SHP77 (cell line): ENCODE measurements at regions not wholly inside any gene's neighbourhood (a gene's known extent, or its start where the extent isn't known, plus 50 kb on each side); places are given as distances from the start of the nearest gene placed in this dataset.

ENCODE experiments used
- DNase-seq, 2 experiments: peaks; one replicate each; lab custom pipeline; 2025; lab: John Stamatoyannopoulos, UW

DNA sequence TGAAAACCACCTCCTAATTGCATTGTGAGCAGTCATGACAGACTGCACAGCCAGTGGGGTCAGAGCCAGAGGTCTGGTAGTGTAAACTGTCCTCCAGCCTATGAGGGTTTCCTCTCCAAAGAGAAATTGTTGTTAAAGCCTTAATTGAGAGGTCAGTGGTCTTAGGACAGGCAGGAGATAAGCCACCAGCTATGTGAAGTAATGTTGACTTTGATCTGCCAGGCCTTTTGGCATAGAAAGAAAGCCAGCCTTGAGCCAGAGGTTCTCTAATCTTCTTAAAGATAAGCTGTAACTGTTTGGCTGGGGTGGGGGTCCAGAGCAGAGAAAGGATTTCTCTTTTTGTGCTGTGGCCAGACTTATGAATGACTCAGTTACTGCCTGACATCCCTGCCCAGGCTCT lies 248.4 kb downstream of the WDR11 start:
- DNase-seq: no peak

DNA sequence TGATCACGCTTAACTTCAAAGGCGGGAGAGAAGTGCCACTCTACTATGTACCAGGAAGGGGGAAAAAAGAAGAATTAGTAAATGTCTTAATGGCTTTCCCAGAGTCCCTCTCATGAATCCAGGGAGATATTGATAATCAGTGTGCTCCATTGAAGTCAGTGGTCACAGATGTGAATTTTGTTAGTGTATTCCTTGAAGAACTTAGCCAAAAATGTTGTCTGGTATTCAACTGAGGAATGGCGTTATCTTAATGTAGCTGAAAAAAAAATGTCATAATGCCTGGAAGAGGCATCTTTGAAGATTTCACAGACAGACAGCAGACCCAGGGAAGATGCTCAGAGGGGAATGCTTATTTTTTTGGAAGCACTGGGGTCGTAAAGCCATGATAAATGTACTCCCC lies 250.4 kb downstream of the WDR11 start:
- DNase-seq: no peak

DNA sequence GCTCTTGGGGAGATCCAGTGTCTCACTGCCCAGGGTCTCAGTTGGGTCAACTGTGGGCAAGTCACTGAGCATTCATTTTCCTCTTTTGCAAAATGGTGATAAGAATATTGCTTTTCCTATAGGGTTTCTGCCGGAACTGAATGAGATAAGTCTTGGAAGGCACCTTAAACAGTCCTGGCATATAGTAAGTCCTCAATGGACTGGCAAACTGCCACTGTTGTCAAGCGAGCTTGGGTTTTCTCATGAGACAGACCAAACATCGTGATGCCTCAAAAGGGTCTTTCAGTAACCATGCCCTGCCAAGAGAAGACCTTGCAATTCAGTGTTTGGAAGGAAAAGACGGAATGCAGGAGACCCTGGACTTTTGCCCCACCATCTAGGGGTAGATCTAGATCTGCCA lies 251.5 kb downstream of the WDR11 start:
- DNase-seq: no peak

DNA sequence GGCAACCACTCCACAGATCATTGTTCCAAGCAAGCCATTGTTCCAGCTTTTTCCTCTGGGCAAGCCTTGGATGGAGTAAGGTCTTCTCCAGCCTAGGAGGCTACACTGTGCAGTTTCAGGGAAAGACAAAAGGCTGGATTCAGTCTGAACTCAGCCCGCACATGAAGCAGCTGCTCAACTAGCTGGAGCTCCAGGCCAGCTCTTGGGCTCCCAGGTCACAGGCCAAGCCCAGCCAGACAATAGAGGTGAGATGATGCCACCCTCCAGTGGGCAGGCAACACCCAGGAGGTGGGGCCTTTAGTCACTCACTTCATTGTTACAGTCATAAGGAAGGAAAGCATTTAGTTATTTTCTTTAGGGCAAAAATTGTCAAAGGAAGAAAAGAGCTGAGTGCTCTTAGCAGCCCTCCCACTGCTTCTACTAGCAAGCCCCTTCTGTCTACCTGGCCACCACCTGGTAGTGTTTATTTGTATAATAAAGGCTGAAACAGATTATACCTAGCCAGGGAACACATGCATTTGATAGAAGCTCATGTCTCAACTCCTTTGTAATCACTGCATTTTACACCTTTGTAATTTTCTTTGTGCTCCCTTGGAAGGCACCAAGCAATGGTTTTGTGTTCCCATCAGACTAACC lies 253.4 kb downstream of the WDR11 start:
- DNase-seq: no peak

DNA sequence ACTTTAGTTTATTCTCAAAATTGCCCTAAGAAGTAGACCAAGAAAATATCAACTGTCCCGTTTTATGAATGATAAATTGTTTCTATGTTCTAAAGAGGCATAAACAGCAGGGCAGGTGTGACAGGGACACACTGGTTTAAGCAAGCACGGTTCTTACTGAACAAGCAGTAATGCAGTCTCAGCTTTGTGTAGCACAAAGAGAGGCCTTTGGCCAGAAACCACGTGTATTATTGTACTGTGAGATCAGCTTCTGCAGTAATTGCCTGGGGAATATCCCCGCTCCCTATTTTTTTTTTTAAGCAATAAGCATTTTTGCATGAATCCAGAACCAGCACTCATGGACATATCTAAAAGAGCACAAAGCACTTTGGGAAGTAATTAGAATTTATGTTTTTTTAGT lies 255.4 kb downstream of the WDR11 start:
- DNase-seq: no peak

DNA sequence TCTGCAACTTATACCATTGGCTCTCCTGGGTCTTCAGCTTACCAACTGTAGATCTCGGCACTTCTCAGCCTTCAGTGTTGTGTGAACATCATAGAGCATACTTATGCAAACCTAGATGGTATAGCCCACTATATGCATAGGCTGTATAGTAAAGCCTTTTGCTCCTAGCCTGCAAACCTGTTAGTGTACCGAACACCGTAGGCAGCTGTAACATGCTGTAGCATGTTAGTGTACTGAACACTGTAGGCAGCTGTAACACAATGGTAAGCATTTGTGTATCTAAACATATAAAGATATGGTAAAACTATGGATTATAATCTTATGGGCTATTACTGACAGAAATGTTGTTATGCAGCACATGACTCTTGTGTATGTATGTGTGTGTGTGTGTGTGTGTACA lies 256.9 kb downstream of the WDR11 start:
- no peak for DNase-seq

DNA sequence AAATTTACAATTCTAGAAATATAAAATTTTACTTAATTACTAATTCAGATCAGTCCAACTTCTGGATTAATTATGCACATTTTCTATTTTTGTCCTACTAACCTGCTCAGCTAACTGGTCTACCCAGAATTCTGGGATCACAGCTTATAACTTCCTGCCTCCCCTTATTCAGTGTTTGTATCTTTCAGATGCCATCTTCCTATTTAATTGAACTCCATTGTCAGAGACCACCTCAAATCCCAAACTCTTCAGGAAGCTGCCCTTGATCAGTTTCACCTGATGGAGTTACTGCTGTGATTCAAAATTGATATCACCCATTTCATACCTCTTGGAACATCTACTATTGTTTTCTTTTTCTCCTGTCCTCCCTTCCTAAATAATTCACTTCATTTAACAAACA lies 259.2 kb downstream of the WDR11 start:
- DNase-seq: no peak

DNA sequence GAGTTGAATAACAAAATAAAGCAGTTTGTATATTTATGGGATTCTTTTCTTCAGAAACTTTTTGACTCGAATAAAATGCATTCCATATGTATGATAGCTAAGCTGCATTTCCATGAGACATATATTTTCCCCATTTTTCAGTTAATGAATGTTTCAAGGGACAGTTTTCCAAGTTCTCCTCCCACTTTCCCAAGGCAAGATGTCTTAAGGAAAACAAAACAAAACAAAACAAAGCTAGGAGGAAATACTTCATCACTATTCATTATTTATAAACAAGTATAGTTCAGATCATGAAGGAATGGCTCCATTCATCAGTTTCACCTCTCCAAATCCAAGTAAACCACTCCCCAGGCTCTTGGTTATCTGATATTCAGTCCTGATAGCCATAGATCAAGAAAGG lies 261.0 kb downstream of the WDR11 start:
- no peak for DNase-seq

DNA sequence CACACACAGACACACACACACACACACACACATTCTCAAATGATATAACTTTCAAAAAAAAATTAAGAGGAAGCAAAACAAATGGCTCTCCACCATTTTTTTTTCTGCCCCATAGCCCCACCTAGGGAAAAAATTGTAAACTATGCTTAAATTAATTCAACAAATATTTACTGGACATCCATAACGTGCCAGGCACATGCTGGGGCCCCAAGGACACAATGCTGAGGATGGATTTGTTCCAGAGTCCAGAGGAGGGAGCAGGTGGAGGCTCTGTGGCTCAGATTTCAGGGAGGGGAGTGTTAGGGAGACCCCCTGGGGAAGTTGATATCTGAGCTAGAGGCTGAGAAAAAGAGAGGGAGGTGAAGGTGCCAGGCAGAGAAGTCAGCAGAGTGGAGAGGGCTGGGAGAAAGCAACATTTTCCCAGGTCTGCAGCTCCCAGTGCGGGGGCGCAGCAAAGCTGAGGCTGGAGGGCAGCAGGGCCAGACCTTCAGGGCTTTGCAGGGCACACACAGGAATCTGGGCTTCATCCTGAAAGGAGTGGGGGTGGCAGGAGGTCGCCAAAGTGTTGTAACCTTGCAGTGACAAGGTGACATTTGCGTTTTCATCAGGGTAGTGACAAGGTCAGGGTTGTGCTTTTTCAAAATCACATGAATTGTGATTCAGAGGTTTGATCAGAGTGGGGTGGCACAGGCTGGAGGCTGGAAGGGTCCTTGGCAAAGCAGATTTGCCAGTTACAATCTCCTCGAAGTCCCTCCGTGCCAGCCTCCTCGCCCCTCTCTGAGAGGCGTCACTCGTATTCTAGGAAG lies 261.6 kb downstream of the WDR11 start:
- DNase-seq: no peak

DNA sequence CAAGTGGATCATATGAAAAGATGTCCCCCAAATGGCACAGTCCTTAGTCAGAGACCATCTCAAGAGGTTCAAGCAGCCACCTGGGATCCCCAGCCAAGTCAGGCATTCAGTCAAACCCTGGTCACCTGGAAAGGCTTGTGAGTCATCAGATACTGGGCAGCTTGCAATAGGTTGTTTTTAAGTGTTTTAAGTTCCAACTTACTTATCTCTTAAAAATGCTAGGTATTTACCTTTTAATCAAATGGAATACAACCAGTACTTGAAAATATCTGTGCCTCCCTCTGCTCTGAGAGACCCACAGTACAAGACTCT lies 262.2 kb downstream of the WDR11 start:
- DNase-seq: no peak

DNA sequence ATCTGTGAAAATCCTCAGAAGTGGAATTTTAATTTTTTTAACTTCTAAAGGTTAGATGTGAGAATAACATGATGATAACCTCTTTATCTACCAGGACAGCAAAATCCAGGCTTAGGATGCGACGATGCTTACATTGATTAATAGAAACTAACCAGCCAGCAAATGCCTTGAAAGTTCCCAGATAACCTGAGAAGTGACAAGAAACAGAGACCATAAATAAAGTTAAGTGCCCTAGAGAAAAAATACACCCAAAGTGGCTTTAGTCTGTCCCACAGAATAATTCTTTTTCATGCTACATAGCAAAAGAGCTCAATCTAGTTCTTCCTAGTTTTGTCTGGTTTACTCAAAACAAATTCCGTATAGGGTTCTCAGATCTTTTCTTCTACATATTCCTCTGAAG lies 262.7 kb downstream of the WDR11 start:
- DNase-seq: no peak

DNA sequence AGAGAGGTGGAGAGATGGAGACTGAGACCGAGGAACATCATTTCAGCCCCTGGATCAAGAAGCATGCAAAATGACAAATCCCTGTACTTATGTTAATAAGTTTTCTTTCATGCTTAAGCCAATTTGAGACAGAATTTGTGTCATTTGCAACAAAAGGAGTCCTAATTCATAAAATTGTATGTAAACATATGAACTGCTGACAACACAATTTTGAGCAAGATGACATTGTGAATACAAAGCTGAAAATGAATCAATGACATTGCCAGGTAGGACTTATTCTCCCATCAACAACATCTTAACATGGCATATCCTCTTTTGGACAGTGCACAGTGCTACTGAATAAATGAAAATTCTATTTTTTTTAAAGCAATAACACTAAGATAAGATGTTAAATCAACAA lies 264.0 kb downstream of the WDR11 start:
- DNase-seq: no peak

DNA sequence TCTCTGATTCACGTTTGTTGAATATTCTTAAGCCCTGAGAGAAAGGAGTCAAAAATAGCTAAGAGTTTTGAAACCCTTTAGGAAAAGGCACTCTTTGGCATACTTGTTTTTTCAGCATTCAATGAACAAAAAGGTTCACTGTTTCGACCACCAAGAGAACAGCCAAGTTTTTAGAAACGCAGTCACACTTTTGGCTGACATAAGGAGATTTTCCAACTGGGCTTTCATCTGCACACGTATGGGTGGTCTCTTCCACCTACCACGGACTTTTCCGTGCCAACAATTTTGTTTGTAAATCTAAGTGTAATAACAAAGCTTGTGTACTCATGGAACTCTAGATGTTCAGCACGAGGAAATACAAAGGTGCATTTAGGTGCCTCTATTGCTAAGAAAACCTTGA lies 270.3 kb downstream of the WDR11 start:
- no peak for DNase-seq

DNA sequence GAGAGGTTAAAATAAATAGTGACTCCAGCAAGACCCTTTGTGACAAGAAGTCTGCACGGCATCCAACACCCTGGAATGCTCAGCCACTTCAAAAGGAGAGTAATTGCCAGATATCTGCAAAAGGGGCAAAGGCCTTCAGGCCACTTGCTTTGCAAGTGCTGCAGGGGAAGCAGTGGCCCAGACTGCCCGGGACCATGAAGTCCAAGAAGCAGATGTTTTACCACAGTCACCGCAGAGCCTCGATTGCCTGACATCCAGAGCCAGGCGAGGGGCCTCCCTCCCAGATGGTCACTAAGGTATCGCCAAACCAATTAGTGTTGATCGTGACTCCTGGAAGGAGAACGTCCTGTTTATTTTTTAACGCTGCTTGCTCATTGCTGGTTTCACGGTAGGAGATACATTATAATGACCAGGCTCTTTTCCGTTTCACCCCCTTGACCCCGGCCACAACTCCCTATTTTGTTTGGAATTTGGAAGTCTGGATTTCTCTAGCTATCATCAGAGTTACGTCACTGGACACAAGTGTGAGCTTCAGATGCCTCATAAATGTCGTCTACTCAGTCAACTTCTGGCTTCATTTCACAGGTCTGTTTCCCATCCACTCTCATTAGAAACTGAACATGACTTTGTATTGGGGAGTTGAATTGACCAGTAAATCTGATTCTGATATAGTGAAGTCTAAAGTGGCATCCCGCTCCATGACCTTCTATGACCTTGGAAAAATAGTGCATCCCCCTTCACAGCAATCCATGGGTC lies 276.2 kb downstream of the WDR11 start:
- DNase-seq: no peak

DNA sequence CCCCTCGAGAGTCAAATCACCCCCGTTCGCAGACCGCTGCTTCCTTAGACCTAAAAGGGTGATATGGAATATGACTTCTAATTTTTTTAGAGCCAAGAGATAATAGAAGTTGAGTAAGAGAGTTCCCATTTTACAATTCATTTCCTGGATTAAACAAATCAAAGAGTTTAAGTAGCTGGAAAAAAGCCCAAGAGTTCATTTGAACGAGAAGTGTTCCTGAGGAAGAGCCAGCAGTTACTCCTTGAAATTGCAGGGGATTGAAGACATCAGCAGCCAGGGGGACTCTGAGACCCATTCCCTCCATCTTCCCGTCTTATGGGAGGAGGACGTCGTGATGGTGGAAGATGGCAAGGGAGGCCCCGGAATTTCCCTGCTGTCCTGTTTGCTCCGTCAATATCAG lies 277.0 kb downstream of the WDR11 start:
- no peak for DNase-seq

DNA sequence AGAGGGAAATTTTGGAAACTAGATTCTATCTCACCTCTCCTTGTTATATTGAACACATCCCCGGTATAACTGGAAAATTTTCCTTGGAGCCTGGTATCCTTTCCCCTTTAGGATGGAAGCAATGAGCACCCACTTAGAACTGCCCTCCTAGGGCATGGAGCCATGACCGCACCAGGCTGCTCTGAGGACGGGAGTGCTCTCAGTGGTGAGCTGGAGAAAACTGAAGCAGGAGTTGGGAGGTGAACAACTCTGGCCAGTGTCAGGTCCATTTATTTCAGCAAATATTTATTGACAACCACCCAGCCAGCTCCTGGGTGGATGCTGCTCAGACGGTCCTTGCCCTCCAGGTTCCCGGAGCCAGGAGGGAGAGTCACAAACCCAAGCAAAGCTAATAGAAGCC lies 278.1 kb downstream of the WDR11 start:
- no peak for DNase-seq

DNA sequence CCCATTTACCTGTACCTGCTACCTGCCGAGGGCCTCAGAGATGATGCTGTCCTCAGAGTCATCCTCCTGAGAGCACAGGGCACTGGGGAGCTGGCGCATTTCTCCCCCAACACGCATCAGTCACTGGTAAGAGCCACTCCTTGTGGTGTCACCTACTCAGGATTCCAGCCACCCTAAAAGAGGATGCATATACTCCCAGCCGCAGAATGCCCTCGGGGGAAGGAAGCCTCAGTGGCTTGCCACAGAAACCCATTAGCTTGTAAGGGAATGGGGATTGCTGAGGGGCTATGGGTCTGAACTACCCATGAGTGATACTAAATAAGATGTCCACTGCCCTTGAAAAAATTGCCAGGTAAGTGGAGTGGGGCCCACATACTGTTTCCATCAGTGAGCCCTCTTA lies 279.2 kb downstream of the WDR11 start:
- DNase-seq: no peak

DNA sequence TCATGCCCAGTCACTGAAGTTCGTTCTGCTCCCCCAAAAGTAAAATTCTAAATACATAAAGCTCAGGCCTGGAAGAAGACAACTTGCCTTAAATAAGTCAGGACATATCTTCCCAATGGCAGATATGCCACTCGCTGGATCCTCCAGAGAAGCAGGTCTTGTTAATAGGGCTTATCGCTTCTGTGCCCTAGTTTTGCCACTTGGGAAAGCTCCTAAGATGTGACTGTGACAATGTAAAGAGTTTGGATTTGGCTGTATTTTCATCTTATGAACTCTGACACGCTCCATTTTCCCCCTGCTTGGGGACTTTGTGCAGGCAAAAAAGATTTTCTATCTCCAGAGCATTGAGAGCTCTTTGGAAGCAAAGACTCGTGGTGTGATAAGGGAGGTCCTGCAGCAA lies 279.9 kb downstream of the WDR11 start:
- no peak for DNase-seq

DNA sequence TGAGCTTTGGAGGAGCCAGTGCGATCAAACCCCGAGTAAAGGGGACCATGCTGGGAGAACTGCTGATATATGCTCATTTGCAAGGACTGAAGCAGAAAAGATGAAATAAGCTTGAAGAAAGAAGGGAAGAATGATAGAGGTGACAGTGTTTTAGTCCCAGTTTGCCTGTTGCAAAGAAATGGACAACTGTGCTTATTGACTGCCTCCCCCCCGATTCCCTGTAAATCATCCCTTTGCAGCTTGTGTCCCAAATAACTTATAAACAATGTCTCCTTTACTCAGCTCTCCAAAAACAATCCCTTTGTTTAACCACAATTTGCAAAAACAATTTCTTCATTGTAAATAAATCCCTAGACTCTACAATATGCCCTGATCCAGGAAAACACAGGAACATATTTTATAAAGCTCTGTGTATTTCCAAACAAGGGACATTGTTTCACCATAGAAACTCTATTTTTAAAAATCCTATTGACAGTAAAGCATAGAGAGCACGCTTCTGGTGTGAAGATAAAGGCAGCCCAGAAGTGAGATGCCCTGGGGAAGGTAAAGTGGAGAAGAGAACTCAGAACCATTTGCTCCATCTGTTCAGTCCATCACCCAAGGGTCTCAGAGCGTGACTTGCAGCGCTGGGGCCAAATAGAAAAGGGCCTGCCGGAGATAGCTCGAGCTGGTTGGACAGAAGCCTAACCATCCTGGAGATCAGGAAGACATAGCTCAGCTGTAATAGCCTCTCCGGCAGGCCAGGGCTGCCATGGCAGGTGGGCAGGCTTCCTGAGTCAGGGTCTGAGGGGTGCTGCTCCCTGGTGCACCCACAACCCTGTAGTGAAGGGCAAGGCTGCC lies 280.5 kb downstream of the WDR11 start:
- DNase-seq: no peak

DNA sequence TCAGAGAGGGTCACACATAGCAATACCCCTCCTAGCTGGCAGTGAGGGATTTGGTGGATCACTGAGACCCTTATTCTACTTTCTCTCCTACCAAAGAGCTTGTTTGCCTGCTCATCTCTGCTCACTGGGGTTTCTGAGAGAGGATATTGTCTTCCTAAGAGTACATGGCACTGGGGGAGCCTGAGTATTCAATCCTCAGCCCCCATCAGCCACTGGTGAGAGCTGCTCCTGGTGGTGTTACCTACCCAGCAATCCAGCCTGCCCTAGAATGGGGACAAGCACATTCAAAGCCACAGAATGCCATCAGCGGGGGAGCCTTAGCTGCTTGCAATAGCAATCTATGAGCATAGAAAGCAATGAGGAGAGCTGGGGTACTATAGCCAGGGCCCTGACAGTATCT lies 281.1 kb downstream of the WDR11 start:
- no peak for DNase-seq

DNA sequence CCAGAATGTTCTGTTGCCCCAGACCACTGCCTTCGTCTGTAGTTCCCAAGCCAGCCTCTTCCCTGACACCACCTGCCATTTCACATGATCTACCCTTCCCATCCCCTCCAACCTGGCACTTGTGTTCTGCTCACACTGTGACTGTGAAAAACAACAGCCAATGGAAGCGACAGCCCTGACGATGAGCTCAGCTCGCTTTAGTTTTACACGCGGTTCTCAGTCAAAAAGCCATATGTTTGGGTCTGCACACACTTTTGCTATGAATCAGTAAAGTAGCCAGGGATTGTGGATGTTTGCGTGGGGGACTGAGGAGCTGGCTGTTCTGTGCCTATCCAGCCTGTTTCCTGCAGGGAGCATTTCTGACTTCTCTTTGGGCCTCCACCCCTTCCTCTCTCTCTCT lies 282.7 kb downstream of the WDR11 start:
- no peak for DNase-seq

DNA sequence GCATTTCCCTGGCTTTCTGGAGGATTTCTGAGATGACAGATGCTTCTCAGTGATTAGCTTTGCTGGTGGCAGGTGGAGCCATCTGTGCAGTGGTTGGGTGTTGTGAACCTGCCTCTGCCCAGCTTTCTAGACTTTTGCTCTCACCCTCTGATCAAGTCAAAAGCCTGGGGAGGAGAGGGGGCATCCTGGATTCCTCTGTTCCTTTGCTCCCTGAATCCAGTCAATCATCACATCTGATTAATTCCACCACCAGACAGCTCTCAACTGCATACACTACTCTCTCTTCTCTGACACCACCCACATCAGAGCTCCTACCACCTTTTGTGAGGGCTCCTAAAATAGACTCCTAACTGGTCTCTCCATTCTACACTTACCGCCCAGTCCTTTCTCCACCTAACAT lies 283.5 kb downstream of the WDR11 start:
- DNase-seq: no peak

DNA sequence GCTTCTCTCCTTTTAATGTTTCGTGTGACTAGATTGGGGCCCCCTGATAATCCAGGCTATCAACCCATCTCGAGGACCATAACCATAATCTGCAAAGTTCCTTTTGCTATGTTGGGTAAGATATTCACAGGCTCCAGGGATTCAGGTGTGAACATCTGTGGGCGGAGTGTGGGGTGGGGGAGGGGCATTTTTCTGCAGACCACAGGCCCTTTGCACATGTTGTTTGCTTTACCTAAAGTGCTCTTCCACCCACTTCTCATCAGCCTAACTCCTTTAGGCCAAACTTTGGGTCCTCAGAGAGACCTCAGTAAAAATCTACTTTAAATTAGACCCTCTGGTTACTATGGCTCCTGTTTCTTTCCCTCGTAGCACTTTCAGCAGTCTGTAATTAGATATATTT lies 284.4 kb downstream of the WDR11 start:
- no peak for DNase-seq
